Keratinocyte (primary cell): ENCODE measurements at regions not wholly inside any gene's neighbourhood (a gene's known extent, or its start where the extent isn't known, plus 50 kb on each side); places are given as distances from the start of the nearest gene placed in this dataset.

ENCODE experiments used
- CTCF ChIP-seq, 3 experiments: IDR thresholded peaks in 1 of 3; conservative IDR thresholded peaks in 1 of 3; optimal IDR thresholded peaks in 1 of 3; 2 replicates in 2 of 3; 3 replicates in 1 of 3; pipeline versions ENCODE3 to v1.5.1; 2011; ENCODE audit warnings: low read length in 3 of 3, mild to moderate bottlenecking in 3 of 3, moderate library complexity in 2 of 3, control low read depth in 1 of 3, inconsistent platforms in 1 of 3; ENCODE audit not compliant: insufficient read depth in 2 of 3; ENCODE audit errors: extremely low read depth in 1 of 3
- EZH2 ChIP-seq: IDR thresholded peaks from one replicate; pipeline ENCODE4 v1.6.1; 2012; ENCODE audit warnings: inconsistent platforms, mild to moderate bottlenecking, low read length, moderate library complexity

GRCh38 chr11:82507288-82507687 lies 226.4 kb downstream of the FAM181B start:
- TF ChIP-seq CTCF (optimal IDR thresholded peaks at IDR 0.05 in 1 of 3, IDR thresholded peaks at IDR 0.05 in 1 of 3, conservative IDR thresholded peaks at IDR 0.05 in 1 of 3; ENCODE audit: extremely low read depth in 1 of 3, insufficient read depth in 2 of 3, low read length in 3 of 3) (no peak), EZH2 (no peak)
